HFFc6 (cell line): ENCODE measurements at regions not wholly inside any gene's neighbourhood (a gene's known extent, or its start where the extent isn't known, plus 50 kb on each side); places are given as distances from the start of the nearest gene placed in this dataset.

Experiments
- DNase-seq: peaks from one replicate; pipeline ENCODE4 v3.0.0-alpha.2; 2018
- H3K27ac Mint-ChIP-seq: 2 replicates; pipeline ENCODE4 v1.8.0; 2020; ENCODE audit warnings: mild to moderate bottlenecking, mixed read lengths
- H3K27me3 Mint-ChIP-seq: 2 replicates; pipeline ENCODE4 v1.8.0; 2021; ENCODE audit warnings: mild to moderate bottlenecking, moderate library complexity, mixed read lengths; ENCODE audit not compliant: insufficient read depth
- H3K36me3 Mint-ChIP-seq: 2 replicates; pipeline ENCODE4 v1.8.0; 2021; ENCODE audit warnings: low read depth, mixed read lengths
- H3K4me1 Mint-ChIP-seq: 2 replicates; pipeline ENCODE4 v1.8.0; 2020; ENCODE audit warnings: low read depth, mixed read lengths
- H3K4me3 Mint-ChIP-seq: 2 replicates; pipeline ENCODE4 v1.8.0; 2020; ENCODE audit warnings: mild to moderate bottlenecking, moderate library complexity, mixed read lengths
- H3K9me3 Mint-ChIP-seq: 2 replicates; pipeline ENCODE4 v1.8.0; 2020; ENCODE audit warnings: mild to moderate bottlenecking, mixed read lengths
- TF ChIP-seq, protein P1 (sequence below): fragments of 200-600 bp; sonication (generic); IDR thresholded peaks from 2 replicates; pipeline ENCODE4 v1.5.0; 2021; ENCODE audit warnings: antibody characterized with exemption, mild to moderate bottlenecking

- H3K27ac Mint-ChIP-seq, result peak overlapping the region; percentile 86
- H3K27me3 Mint-ChIP-seq, result peaks cover 1% of the 10 kb centered on the region; the same call in 1 of the 2 replicates
- peaks cover 10% of the 10 kb centered on the region; the same call in 1 of the 2 replicates for H3K9me3 Mint-ChIP-seq
- H3K4me1 Mint-ChIP-seq, result peaks cover 54% of the 10 kb centered on the region
- TF ChIP-seq, protein P1, sequence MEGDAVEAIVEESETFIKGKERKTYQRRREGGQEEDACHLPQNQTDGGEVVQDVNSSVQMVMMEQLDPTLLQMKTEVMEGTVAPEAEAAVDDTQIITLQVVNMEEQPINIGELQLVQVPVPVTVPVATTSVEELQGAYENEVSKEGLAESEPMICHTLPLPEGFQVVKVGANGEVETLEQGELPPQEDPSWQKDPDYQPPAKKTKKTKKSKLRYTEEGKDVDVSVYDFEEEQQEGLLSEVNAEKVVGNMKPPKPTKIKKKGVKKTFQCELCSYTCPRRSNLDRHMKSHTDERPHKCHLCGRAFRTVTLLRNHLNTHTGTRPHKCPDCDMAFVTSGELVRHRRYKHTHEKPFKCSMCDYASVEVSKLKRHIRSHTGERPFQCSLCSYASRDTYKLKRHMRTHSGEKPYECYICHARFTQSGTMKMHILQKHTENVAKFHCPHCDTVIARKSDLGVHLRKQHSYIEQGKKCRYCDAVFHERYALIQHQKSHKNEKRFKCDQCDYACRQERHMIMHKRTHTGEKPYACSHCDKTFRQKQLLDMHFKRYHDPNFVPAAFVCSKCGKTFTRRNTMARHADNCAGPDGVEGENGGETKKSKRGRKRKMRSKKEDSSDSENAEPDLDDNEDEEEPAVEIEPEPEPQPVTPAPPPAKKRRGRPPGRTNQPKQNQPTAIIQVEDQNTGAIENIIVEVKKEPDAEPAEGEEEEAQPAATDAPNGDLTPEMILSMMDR, result no peak
- peak; percentile 19 for DNase-seq
- H3K36me3 Mint-ChIP-seq, result 0 out of 2 replicates have a peak, but pooled peaks cover 6% of the 10 kb centered on the region
- H3K4me3 Mint-ChIP-seq, result peak overlapping the region; percentile 87
These were observed 595.6 kb upstream of the TENM3 start for GRCh38 chr4:181647396-181648147.

GRCh38 chr4:181650033-181650825, 593.0 kb upstream of the TENM3 start:
- no peak overlapping the region for H3K4me3 Mint-ChIP-seq
- 0 out of 2 replicates have a peak, but pooled peaks cover 6% of the 10 kb centered on the region for H3K36me3 Mint-ChIP-seq
- DNase-seq, result no peak
- TF ChIP-seq, protein P1, result no peak
- H3K9me3 Mint-ChIP-seq, result no peaks in the 10 kb centered on the region
- H3K27me3 Mint-ChIP-seq, result peaks cover 1% of the 10 kb centered on the region; the same call in 1 of the 2 replicates
- H3K27ac Mint-ChIP-seq, result no peak overlapping the region
- peaks cover 48% of the 10 kb centered on the region for H3K4me1 Mint-ChIP-seq

- H3K4me1 Mint-ChIP-seq, result peaks cover 11% of the 10 kb centered on the region
- no peaks in the 10 kb centered on the region for H3K9me3 Mint-ChIP-seq
- no peak overlapping the region for H3K4me3 Mint-ChIP-seq
- no peak for DNase-seq
- peaks cover 6% of the 10 kb centered on the region for H3K27me3 Mint-ChIP-seq
- TF ChIP-seq, protein P1, result no peak
- no peak overlapping the region for H3K27ac Mint-ChIP-seq
- no peaks in the 10 kb centered on the region for H3K36me3 Mint-ChIP-seq
These were observed 586.5 kb upstream of the TENM3 start for GRCh38 chr4:181656748-181657147.

DNA sequence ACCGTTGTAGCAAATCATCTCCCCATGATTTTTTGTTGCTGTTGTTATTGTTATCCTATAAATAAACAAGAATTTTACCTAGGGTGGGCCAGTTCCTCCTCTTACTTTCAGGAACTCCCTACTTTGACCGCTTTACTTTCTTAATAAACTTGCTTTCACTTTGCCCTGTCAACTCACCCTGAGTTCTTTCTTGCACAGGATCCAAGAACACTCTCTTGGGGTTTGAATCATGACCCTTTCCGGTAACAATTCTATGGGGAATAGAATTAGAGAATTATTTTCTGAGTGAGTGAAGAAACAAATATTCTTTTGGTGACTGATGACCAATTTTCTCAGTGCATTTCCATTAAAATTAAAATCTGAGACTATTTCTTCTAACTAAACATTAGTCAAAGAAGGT, 584.0 kb upstream of the TENM3 start:
- Mint-ChIP-seq H3K27ac (no peak overlapping the region), H3K9me3 (no peaks in the 10 kb centered on the region), H3K4me3 (no peak overlapping the region), H3K36me3 (no peaks in the 10 kb centered on the region), H3K27me3 (peaks cover 9% of the 10 kb centered on the region), H3K4me1 (peaks cover 26% of the 10 kb centered on the region)
- TF ChIP-seq, protein P1, result no peak
- no peak for DNase-seq

DNA sequence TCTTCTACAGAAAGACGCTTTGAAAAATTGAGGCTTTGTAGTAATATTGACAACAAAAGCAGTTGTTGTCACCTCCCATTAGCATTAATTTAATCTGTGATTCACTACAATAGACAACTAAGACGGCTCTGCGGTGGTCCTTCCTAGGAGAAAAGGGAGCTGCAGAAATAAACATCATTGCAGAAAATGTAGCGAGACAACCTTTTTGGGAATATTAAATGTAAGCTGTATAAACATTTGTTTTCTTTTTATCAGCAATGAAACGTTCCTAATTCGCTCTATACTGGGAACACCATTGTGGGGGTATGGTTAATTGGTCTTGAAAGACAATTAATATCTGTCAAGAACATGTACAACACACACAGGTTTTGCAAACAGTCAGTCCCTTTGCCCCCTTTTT, 583.3 kb upstream of the TENM3 start:
- H3K27me3 Mint-ChIP-seq, result peaks cover 9% of the 10 kb centered on the region
- peaks cover 26% of the 10 kb centered on the region for H3K4me1 Mint-ChIP-seq
- H3K36me3 Mint-ChIP-seq, result no peaks in the 10 kb centered on the region
- H3K4me3 Mint-ChIP-seq, result no peak overlapping the region
- H3K9me3 Mint-ChIP-seq, result no peaks in the 10 kb centered on the region
- no peak overlapping the region for H3K27ac Mint-ChIP-seq
- TF ChIP-seq, protein P1, result no peak
- no peak for DNase-seq
